Stimulated activated CD4-positive, alpha-beta T cell treated with anti-CD3 and anti-CD28 coated beads, Interleukin-4, amount 100 ng/mL, for 4 hours (primary cell): ENCODE measurements at regions not wholly inside any gene's neighbourhood (a gene's known extent, or its start where the extent isn't known, plus 50 kb on each side); places are given as distances from the start of the nearest gene placed in this dataset.

Experiments used
- DNase-seq, 2 experiments: peaks; one replicate each; pipeline ENCODE4 v3.0.0-alpha.2; 2020

GRCh38 chr18:72056171-72056570 lies 488.0 kb downstream of the CBLN2 start:
- no peak for DNase-seq

GRCh38 chr18:72041313-72042032 lies 502.7 kb downstream of the CBLN2 start:
- no peak for DNase-seq

- no peak for DNase-seq
Observed at GRCh38 chr18:72013427-72013850, 530.7 kb downstream of the CBLN2 start.

- no peak for DNase-seq
Observed at GRCh38 chr18:71998547-71999097, 545.5 kb downstream of the CBLN2 start.

GRCh38 chr18:71995904-71996465 lies 548.2 kb downstream of the CBLN2 start:
- no peak for DNase-seq

GRCh38 chr18:71994273-71994672 lies 549.9 kb downstream of the CBLN2 start:
- DNase-seq: no peak

GRCh38 chr18:71989616-71990015 lies 554.5 kb downstream of the CBLN2 start:
- DNase-seq: no peak

- DNase-seq: no peak
Observed at GRCh38 chr18:71986351-71987050, 557.6 kb downstream of the CBLN2 start.

- DNase-seq: no peak
Observed at GRCh38 chr18:71976744-71977143, 567.4 kb downstream of the CBLN2 start.

- no peak for DNase-seq
Observed at GRCh38 chr18:71966791-71967190, 577.4 kb downstream of the CBLN2 start.

GRCh38 chr18:71958605-71959004 lies 585.5 kb downstream of the CBLN2 start:
- no peak for DNase-seq

GRCh38 chr18:71951001-71951400 lies 593.1 kb downstream of the CBLN2 start:
- no peak for DNase-seq

GRCh38 chr18:71942433-71942832 lies 601.7 kb downstream of the CBLN2 start:
- no peak for DNase-seq

- no peak for DNase-seq
Observed at GRCh38 chr18:71939483-71939882, 604.7 kb downstream of the CBLN2 start.

- no peak for DNase-seq
Observed at GRCh38 chr18:71936744-71937143, 607.4 kb downstream of the CBLN2 start.

- DNase-seq: no peak
Observed at GRCh38 chr18:71919211-71919610, 624.9 kb downstream of the CBLN2 start.

GRCh38 chr18:71913641-71914040 lies 630.5 kb downstream of the CBLN2 start:
- no peak for DNase-seq

- no peak for DNase-seq
Observed at GRCh38 chr18:71902482-71902881, 641.7 kb downstream of the CBLN2 start.

- no peak for DNase-seq
Observed at GRCh38 chr18:71899707-71900472, 644.3 kb downstream of the CBLN2 start.

GRCh38 chr18:71899183-71899582 lies 645.0 kb downstream of the CBLN2 start:
- DNase-seq: no peak

GRCh38 chr18:71887509-71887908 lies 656.6 kb downstream of the CBLN2 start:
- DNase-seq: no peak

GRCh38 chr18:71878226-71878625 lies 665.9 kb downstream of the CBLN2 start:
- no peak for DNase-seq

GRCh38 chr18:71873695-71874094 lies 670.4 kb downstream of the CBLN2 start:
- DNase-seq: no peak
